GM12878 (cell line): ENCODE measurements at regions not wholly inside any gene's neighbourhood (a gene's known extent, or its start where the extent isn't known, plus 50 kb on each side); places are given as distances from the start of the nearest gene placed in this dataset.

ENCODE experiments used
- ATAC-seq: fragments of 200-7000 bp; cut with Tn5 transposase; 3 replicates; pipeline ENCODE4 v1.9.1; 2020; ENCODE audit warnings: mild to moderate bottlenecking, moderate library complexity
- BruUV-seq: library from RNA; stranded (reverse); fragments of 400-500 nt; replicated peaks from 2 replicates; lab custom pipeline; 2021; lab: Mats Ljungman, UMichigan
- CTCF ChIA-PET: fragments of 300-600 bp; sonication (Branson Sonifier 250); formaldehyde crosslinking; extraction: SDS; loops from one replicate; lab custom pipeline; 2021; ENCODE audit warnings: inconsistent platforms; lab: Yijun Ruan, JAX
- POLR2A ChIA-PET: fragments of 350-600 bp; formaldehyde crosslinking; extraction: SDS; loops from one replicate; lab custom pipeline; 2021; ENCODE audit warnings: inconsistent platforms; lab: Charles Lee
- RAD21 ChIA-PET: fragments of 300-600 bp; sonication (Branson Sonifier 250); formaldehyde crosslinking; loops from one replicate; lab custom pipeline; 2023; ENCODE audit warnings: antibody characterized with exemption; ENCODE audit not compliant: unreplicated experiment; lab: Charles Lee
- SMC1A ChIA-PET: fragments of 300-600 bp; sonication (Branson Sonifier 250); formaldehyde crosslinking; loops from one replicate; lab custom pipeline; 2023; ENCODE audit not compliant: unreplicated experiment, uncharacterized antibody; lab: Charles Lee
- DNase-seq: peaks from one replicate; pipeline ENCODE4 v3.0.0-alpha.2; 2011; ENCODE audit warnings: low read depth, low spot score
- FAIRE-seq: peaks from 3 replicates; lab custom pipeline; 2011; peaks lifted over from hg19 to GRCh38; lab: Jason Lieb, UNC
- H2AFZ ChIP-seq: 2 replicates; pipeline ENCODE4 v1.6.0; 2011; ENCODE audit warnings: low read depth, low read length, control low read depth; ENCODE audit not compliant: control insufficient read depth
- H3K27ac ChIP-seq: 2 replicates; pipeline ENCODE4 v1.5.1; 2011; ENCODE audit warnings: control low read depth; ENCODE audit not compliant: control insufficient read depth, insufficient read depth
- H3K27me3 ChIP-seq, 2 experiments: replicated peaks in 1 of 2; 2 replicates each; pipeline versions ENCODE4 v1.6.0 to v1.6.1; 2011; ENCODE audit warnings: low read length in 1 of 2; ENCODE audit not compliant: control insufficient read depth in 2 of 2, insufficient read depth in 2 of 2
- H3K36me3 ChIP-seq, 2 experiments: 2 replicates each; pipeline ENCODE4 v1.5.1; 2011; ENCODE audit warnings: low read length in 1 of 2; ENCODE audit not compliant: control insufficient read depth in 2 of 2, insufficient read depth in 2 of 2
- H3K4me1 ChIP-seq: 2 replicates; pipeline ENCODE4 v1.6.1; 2011; ENCODE audit warnings: mild to moderate bottlenecking, low read length, moderate library complexity, mixed read lengths; ENCODE audit not compliant: control insufficient read depth, insufficient read depth
- H3K4me2 ChIP-seq: 2 replicates; pipeline ENCODE4 v1.6.0; 2011; ENCODE audit warnings: control low read depth; ENCODE audit not compliant: control insufficient read depth, insufficient read depth
- H3K4me3 ChIP-seq: fragments of 200-600 bp; sonication (generic); 2 replicates; pipeline ENCODE4 v1.5.1; 2016
- H3K79me2 ChIP-seq: 2 replicates; pipeline ENCODE4 v1.6.0; 2011; ENCODE audit warnings: low read length; ENCODE audit not compliant: control insufficient read depth, insufficient read depth
- H3K9ac ChIP-seq: 2 replicates; pipeline ENCODE4 v1.8.0; 2011; ENCODE audit warnings: low read length, control low read depth, mixed read lengths; ENCODE audit not compliant: control insufficient read depth, insufficient read depth
- H3K9me3 ChIP-seq: replicated peaks from 3 replicates; pipeline ENCODE4 v1.5.1; 2011; ENCODE audit warnings: mild to moderate bottlenecking, low read length; ENCODE audit not compliant: control insufficient read depth, insufficient read depth
- H4K20me1 ChIP-seq: 2 replicates; pipeline ENCODE4 v1.6.0; 2011; ENCODE audit not compliant: control insufficient read depth, insufficient read depth
- ATF7 ChIP-seq: fragments of 450-650 bp; IDR thresholded peaks from 2 replicates; pipeline ENCODE4 v1.6.1; 2016; ENCODE audit warnings: low read depth, mild to moderate bottlenecking
- CHD1 ChIP-seq: IDR thresholded peaks from 2 replicates; pipeline ENCODE4 v1.6.1; 2012; ENCODE audit warnings: low read depth, low read length, improper control_type of control experiment
- HDGF ChIP-seq: fragments of 450-650 bp; IDR thresholded peaks from 2 replicates; pipeline ENCODE4 v1.6.1; 2016; ENCODE audit warnings: antibody characterized with exemption
- NR2C2 ChIP-seq: IDR thresholded peaks from 2 replicates; pipeline ENCODE4 v1.6.1; 2011; ENCODE audit warnings: borderline replicate concordance, low read depth; ENCODE audit not compliant: control insufficient read depth, insufficient read length
- PAX5 ChIP-seq: IDR thresholded peaks from 2 replicates; pipeline ENCODE4 v1.6.1; 2011; ENCODE audit warnings: low read depth, low read length, borderline replicate concordance
- SREBF1 ChIP-seq: IDR thresholded peaks from 2 replicates; pipeline ENCODE4 v1.6.1; 2012; ENCODE audit warnings: mild to moderate bottlenecking, low read length
- TCF7 ChIP-seq: IDR thresholded peaks from 2 replicates; pipeline ENCODE4 v1.6.1; 2014; ENCODE audit warnings: antibody characterized with exemption, borderline replicate concordance
- ZZZ3 ChIP-seq: IDR thresholded peaks from 2 replicates; pipeline ENCODE4 v1.6.1; 2011; ENCODE audit warnings: low read depth; ENCODE audit not compliant: control insufficient read depth, insufficient read length
- WGBS: methylation state at CpG from one replicate; pipeline ENCODE4 v1.1.6; 2016; ENCODE audit warnings: low lambda C conversion rate; ENCODE audit not compliant: insufficient replicate concordance, insufficient coverage; ENCODE audit errors: missing lambda C conversion rate; 5-methylcytosine and 5-hydroxymethylcytosine counted together
- in situ Hi-C: fragments of 300-500 bp; cut with MboI; formaldehyde crosslinking; loops from 9 replicates; pipeline ENCODE4 v1.14.3; 2018; ENCODE audit warnings: mixed read lengths
- intact Hi-C: fragments of 100-400 bp; cut with micrococcal nuclease; formaldehyde crosslinking; loops from one replicate; pipeline ENCODE4 v1.14.2; 2022; ENCODE audit not compliant: unreplicated experiment
- TF ChIP-seq, protein P1 (sequence below): IDR thresholded peaks from 2 replicates; pipeline ENCODE4 v1.6.1; 2011; ENCODE audit warnings: low read depth, mild to moderate bottlenecking, low read length, moderate library complexity, borderline replicate concordance; ENCODE audit errors: extremely low read depth

DNA sequence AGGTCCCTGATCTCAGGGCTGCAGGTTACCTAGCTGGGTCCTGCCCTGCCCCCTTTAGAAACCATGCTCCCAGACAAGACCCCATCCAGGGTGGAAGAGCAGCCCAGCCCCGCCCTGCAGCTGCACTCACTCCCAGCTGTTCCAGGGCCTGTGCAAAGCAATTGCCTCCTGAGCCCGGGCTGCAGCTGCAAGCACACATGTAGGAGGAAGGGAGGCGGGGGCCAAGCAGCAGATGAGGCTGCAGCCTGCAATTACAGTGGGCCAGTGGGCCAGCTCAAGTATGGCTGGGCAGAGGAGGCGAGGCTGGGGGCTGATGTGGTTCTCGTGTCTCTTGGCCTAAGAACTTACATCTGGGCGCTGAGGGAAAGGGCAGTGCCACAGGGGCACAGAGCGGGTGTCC lies 65.4 kb upstream of the TUBA3E start:
- 6% methylated on average over 7 of the region's 7 CpGs for WGBS
- no peak overlapping the region for H3K4me2 ChIP-seq
- no peak overlapping the region for H3K9ac ChIP-seq
- ChIA-PET POLR2A (no interaction called here), CTCF (no interaction called here), RAD21 (no interaction called here), SMC1A (no interaction called here)
- intact Hi-C loops (no loop called here), in situ Hi-C loops (no loop called here)
- H3K79me2 ChIP-seq = no peaks in the 10 kb centered on the region
- TF ChIP-seq SREBF1 (no peak), ZZZ3 (no peak), HDGF (no peak), PAX5 (no peak), CHD1 (no peak), TCF7 (no peak), ATF7 (no peak), NR2C2 (no peak)
- TF ChIP-seq, protein P1, sequence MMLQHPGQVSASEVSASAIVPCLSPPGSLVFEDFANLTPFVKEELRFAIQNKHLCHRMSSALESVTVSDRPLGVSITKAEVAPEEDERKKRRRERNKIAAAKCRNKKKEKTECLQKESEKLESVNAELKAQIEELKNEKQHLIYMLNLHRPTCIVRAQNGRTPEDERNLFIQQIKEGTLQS = no peak
- no peaks in the 10 kb centered on the region for H4K20me1 ChIP-seq
- no peak for ATAC-seq
- H3K27ac ChIP-seq = no peak overlapping the region
- BruUV-seq = no TSS peak
- no peaks in the 10 kb centered on the region; a peak in 1 of 4 replicates for H3K27me3 ChIP-seq
- DNase-seq = no peak
- no peak overlapping the region for H3K4me3 ChIP-seq
- H3K9me3 ChIP-seq = no peaks in the 10 kb centered on the region
- H3K36me3 ChIP-seq = no peaks in the 10 kb centered on the region
- no peak for FAIRE-seq
- H3K4me1 ChIP-seq = no peaks in the 10 kb centered on the region
- H2AFZ ChIP-seq = no peak overlapping the region
